NB4 (cell line): ENCODE measurements at regions not wholly inside any gene's neighbourhood (a gene's known extent, or its start where the extent isn't known, plus 50 kb on each side); places are given as distances from the start of the nearest gene placed in this dataset.

ENCODE experiments used
- DNase-seq: peaks from one replicate; pipeline ENCODE4 v3.0.0; 2010; ENCODE audit warnings: low read depth
- H3K4me3 ChIP-seq: one replicate; pipeline ENCODE4 v1.5.1; 2011; ENCODE audit warnings: mild to moderate bottlenecking, low read depth, low read length, moderate library complexity
- CTCF ChIP-seq: IDR thresholded peaks from one replicate; pipeline ENCODE4 v1.5.1; 2012; ENCODE audit warnings: low read depth, low read length
- MYC ChIP-seq: IDR thresholded peaks from 2 replicates; pipeline ENCODE4 v1.6.1; 2011; ENCODE audit warnings: low read depth, low read length
- POLR2A ChIP-seq: IDR thresholded peaks from 2 replicates; pipeline ENCODE4 v1.6.1; 2011; ENCODE audit warnings: mild to moderate bottlenecking; ENCODE audit not compliant: insufficient read length; ENCODE audit errors: extremely low read depth
- TF ChIP-seq, protein P1 (sequence below): IDR thresholded peaks from 2 replicates; pipeline ENCODE4 v1.6.1; 2011; ENCODE audit warnings: low read depth, low read length

DNA sequence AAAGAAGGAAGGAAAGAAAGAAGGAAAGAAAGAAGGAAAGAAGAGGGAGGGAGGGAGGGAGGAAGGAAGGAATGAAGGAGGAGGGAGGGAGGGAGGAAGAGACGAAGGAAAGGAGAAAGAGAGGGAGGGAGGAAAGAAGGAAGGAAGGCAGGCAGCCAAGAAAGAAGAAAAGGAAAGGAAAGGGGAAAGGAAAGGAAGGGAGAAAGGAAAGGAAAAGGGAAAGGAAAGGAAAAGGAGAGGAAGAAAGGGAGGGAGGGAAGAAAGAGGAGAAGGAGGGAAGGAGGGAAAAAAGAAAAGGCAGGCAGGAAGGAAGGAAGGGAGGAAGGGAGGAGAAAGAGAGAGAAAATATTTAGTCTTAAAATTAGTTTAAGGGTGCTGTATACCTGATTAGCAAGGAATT is 704.1 kb downstream of the LUZP2 start:
- H3K4me3 ChIP-seq = no peak overlapping the region
- TF ChIP-seq CTCF (no peak), POLR2A (no peak), MYC (no peak)
- TF ChIP-seq, protein P1, sequence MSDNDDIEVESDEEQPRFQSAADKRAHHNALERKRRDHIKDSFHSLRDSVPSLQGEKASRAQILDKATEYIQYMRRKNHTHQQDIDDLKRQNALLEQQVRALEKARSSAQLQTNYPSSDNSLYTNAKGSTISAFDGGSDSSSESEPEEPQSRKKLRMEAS = no peak
- DNase-seq = no peak

GRCh38 chr11:25206762-25207161 is 709.9 kb downstream of the LUZP2 start:
- TF ChIP-seq, protein P1 = no peak
- TF ChIP-seq POLR2A = no peak
- TF ChIP-seq MYC = no peak
- no peak for TF ChIP-seq CTCF
- H3K4me3 ChIP-seq = no peak overlapping the region
- no peak for DNase-seq

GRCh38 chr11:25211635-25212254 is 714.9 kb downstream of the LUZP2 start:
- TF ChIP-seq CTCF = no peak
- TF ChIP-seq POLR2A = no peak
- TF ChIP-seq, protein P1 = no peak
- TF ChIP-seq MYC = no peak
- no peak overlapping the region for H3K4me3 ChIP-seq
- DNase-seq = no peak

- TF ChIP-seq MYC (no peak), CTCF (no peak), POLR2A (no peak)
- TF ChIP-seq, protein P1 = no peak
- no peak overlapping the region for H3K4me3 ChIP-seq
- DNase-seq = no peak
Observed at GRCh38 chr11:25214535-25215176, 717.8 kb downstream of the LUZP2 start.

DNA sequence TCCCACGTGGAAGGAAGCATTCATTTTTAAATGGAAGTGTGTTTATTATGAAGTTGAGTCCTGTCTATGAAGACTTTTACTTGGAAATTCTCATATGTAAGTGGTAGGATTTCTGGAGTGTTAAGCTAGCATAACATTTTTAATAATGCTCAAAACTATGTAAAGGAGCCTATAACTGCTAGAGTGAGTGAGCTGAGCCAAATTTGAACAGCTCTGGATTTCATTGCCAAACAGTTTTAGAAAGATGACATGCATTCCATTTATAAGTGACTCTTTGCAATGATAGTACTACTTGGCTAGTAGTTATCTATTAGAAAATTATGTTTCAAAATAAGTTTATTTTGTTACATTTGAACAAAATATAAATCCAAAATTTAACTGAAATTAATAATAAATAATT is 721.2 kb downstream of the LUZP2 start:
- no peak for DNase-seq
- no peak overlapping the region for H3K4me3 ChIP-seq
- TF ChIP-seq, protein P1 = no peak

- H3K4me3 ChIP-seq = no peak overlapping the region
- TF ChIP-seq CTCF (no peak), MYC (no peak), POLR2A (no peak)
- TF ChIP-seq, protein P1 = no peak
- no peak for DNase-seq
Observed at GRCh38 chr11:25225078-25225477, 728.2 kb downstream of the LUZP2 start.
